ENCODE measurements at regions not wholly inside any gene's neighbourhood (a gene's known extent, or its start where the extent isn't known, plus 50 kb on each side); places are given as distances from the start of the nearest gene placed in this dataset.
A peak's percentile ranks its signal among the peaks of the same experiment; 100 is the strongest.

GRCh38 chr2:128815248-128815647, 496.6 kb upstream of the HS6ST1 start:
- no peaks in the 10 kb centered on the region for H4K20me1 ChIP-seq (ENCODE audit: insufficient read depth, low read length)
- DNase-seq (ENCODE audit: low spot score) (no peak), FAIRE-seq (no peak), ATAC-seq (no peak)
- no peak overlapping the region for H3K9ac ChIP-seq (ENCODE audit: insufficient read depth, low read depth, low read length)
- whole genome bisulfite sequencing (ENCODE audit: low lambda C conversion rate): 9% methylated on average over 3 of the region's 3 CpGs
- H3K9me3 ChIP-seq (ENCODE audit: low read length): no peaks in the 10 kb centered on the region
- ChIA-PET CTCF (ENCODE audit: low intra/inter-chr PET ratio, low total read pairs) (no interaction called here), POLR2A (no interaction called here)
- no peak overlapping the region for H3K27ac ChIP-seq (ENCODE audit: extremely low read length, insufficient read depth, low read length)
- H3K4me1 ChIP-seq (ENCODE audit: insufficient read depth, low read length): no peaks in the 10 kb centered on the region
- no peak overlapping the region for H2AFZ ChIP-seq (ENCODE audit: low read length)
- no peaks in the 10 kb centered on the region for H3K79me2 ChIP-seq (ENCODE audit: insufficient read depth, low read length)
- intact Hi-C loops (cut with micrococcal nuclease; ENCODE audit: unreplicated experiment): no loop called here
- BruUV-seq (replicated peaks): no TSS peak
- H3K4me3 ChIP-seq (replicated peaks in 1 of 3; ENCODE audit: insufficient read depth in 1 of 3, low read depth in 2 of 3, low read length in 3 of 3): no peak overlapping the region
- no peaks in the 10 kb centered on the region for H3K36me3 ChIP-seq (replicated peaks in 1 of 2; ENCODE audit: control insufficient read depth in 1 of 2, insufficient read depth in 2 of 2, low read length in 2 of 2)
- TF ChIP-seq PHF8 (CRISPR knock-in tag; IDR thresholded peaks at IDR 0.05) (no peak), AHR (CRISPR knock-in tag; IDR thresholded peaks at IDR 0.05) (no peak), CREB1 (IDR thresholded peaks at IDR 0.05) (peak; percentile 64), CREB1 (CRISPR knock-in tag; IDR thresholded peaks at IDR 0.05) (no peak), BRCA1 (CRISPR knock-in tag; IDR thresholded peaks at IDR 0.05) (no peak), ZMYM4 (CRISPR knock-in tag; IDR thresholded peaks at IDR 0.05) (no peak)
- TF ChIP-seq, protein P1, sequence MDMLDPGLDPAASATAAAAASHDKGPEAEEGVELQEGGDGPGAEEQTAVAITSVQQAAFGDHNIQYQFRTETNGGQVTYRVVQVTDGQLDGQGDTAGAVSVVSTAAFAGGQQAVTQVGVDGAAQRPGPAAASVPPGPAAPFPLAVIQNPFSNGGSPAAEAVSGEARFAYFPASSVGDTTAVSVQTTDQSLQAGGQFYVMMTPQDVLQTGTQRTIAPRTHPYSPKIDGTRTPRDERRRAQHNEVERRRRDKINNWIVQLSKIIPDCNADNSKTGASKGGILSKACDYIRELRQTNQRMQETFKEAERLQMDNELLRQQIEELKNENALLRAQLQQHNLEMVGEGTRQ (IDR thresholded peaks at IDR 0.05; ENCODE audit: low read depth, low read length): no peak
- TF ChIP-seq, protein P1 (CRISPR knock-in tag; IDR thresholded peaks at IDR 0.05; ENCODE audit: borderline replicate concordance): no peak
- no peak overlapping the region for H3K4me2 ChIP-seq (ENCODE audit: low read depth, low read length)
- in situ Hi-C loops (cut with HindIII; ENCODE audit: extremely low pct_ligation_motif_present, low pct_unique_long_range_greater_than_20kb): no loop called here
- H3K27me3 ChIP-seq (ENCODE audit: control insufficient read depth in 1 of 2, insufficient read depth in 2 of 2, low read length in 2 of 2): peaks cover 0 to 27% of the 10 kb centered on the region in 2 experiments; a peak in 3 of 5 replicates

DNA sequence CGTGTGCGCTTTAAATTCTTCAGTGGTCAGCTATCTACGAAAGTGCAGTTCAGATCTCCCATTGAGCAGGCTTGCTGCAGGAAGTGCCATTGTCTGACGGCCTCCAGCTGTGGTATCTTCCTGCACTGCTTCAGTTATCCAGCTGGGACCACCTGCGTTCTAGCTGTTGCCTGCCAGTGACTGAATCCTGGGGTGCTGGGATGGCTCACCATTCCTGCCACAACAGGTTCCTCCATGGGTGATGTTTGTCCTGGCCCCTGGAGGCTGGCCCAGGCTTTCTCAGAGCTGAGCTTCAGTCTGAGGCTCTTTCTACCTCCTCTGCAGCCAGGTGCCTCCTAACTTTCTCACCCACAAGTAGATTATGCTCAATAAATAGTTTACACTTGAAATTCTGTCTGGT, 498.5 kb upstream of the HS6ST1 start:
- 47% methylated on average over 5 of the region's 5 CpGs for WGBS (ENCODE audit: low lambda C conversion rate)
- TF ChIP-seq ZNF761 (CRISPR knock-in tag; conservative IDR thresholded peaks at IDR 0.05) (no peak), ATF1 (CRISPR knock-in tag; IDR thresholded peaks at IDR 0.05) (no peak), ARNTL (CRISPR knock-in tag; IDR thresholded peaks at IDR 0.05) (no peak), SRSF9 (IDR thresholded peaks at IDR 0.05; ENCODE audit: borderline replicate concordance, insufficient read depth, low read depth, low read length, poor library complexity, severe bottlenecking) (no peak), CREM (IDR thresholded peaks at IDR 0.05) (no peak), CREM (CRISPR knock-in tag; IDR thresholded peaks at IDR 0.05) (no peak)
- TF ChIP-seq, protein P2, sequence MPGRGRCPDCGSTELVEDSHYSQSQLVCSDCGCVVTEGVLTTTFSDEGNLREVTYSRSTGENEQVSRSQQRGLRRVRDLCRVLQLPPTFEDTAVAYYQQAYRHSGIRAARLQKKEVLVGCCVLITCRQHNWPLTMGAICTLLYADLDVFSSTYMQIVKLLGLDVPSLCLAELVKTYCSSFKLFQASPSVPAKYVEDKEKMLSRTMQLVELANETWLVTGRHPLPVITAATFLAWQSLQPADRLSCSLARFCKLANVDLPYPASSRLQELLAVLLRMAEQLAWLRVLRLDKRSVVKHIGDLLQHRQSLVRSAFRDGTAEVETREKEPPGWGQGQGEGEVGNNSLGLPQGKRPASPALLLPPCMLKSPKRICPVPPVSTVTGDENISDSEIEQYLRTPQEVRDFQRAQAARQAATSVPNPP (CRISPR knock-in tag; IDR thresholded peaks at IDR 0.05): no peak
- Histone ChIP-seq H3K4me1 (ENCODE audit: insufficient read depth, low read length) (no peaks in the 10 kb centered on the region), H3K9ac (ENCODE audit: insufficient read depth, low read depth, low read length) (no peak overlapping the region), H3K27ac (ENCODE audit: extremely low read length, insufficient read depth, low read length) (no peak overlapping the region), H3K27me3 (ENCODE audit: control insufficient read depth in 1 of 2, insufficient read depth in 2 of 2, low read length in 2 of 2) (peaks cover 0 to 28% of the 10 kb centered on the region in 2 experiments; a peak in 4 of 5 replicates), H3K36me3 (replicated peaks in 1 of 2; ENCODE audit: control insufficient read depth in 1 of 2, insufficient read depth in 2 of 2, low read length in 2 of 2) (no peaks in the 10 kb centered on the region), H3K79me2 (ENCODE audit: insufficient read depth, low read length) (no peaks in the 10 kb centered on the region), H2AFZ (ENCODE audit: low read length) (no peak overlapping the region), H4K20me1 (ENCODE audit: insufficient read depth, low read length) (no peaks in the 10 kb centered on the region), H3K4me2 (ENCODE audit: low read depth, low read length) (no peak overlapping the region), H3K9me3 (ENCODE audit: low read length) (no peaks in the 10 kb centered on the region), H3K4me3 (replicated peaks in 1 of 3; ENCODE audit: insufficient read depth in 1 of 3, low read depth in 2 of 3, low read length in 3 of 3) (no peak overlapping the region)
- in situ Hi-C loops (cut with HindIII; ENCODE audit: extremely low pct_ligation_motif_present, low pct_unique_long_range_greater_than_20kb): no loop called here
- no TSS peak for BruUV-seq (replicated peaks)
- FAIRE-seq: no peak
- no peak for DNase-seq (ENCODE audit: low spot score)
- ChIA-PET POLR2A (no interaction called here), CTCF (ENCODE audit: low intra/inter-chr PET ratio, low total read pairs) (no interaction called here)
- intact Hi-C loops (cut with micrococcal nuclease; ENCODE audit: unreplicated experiment): no loop called here
- no peak for ATAC-seq
